GM20431 (cell line): ENCODE measurements at regions not wholly inside any gene's neighbourhood (a gene's known extent, or its start where the extent isn't known, plus 50 kb on each side); places are given as distances from the start of the nearest gene placed in this dataset.
"Not testable (repeated sequence)": the region's sequence is repeated elsewhere in the genome, so short reads cannot be mapped to it uniquely, and the experiment has no call there.

ENCODE experiments used
- in situ Hi-C: fragments of 300-500 bp; cut with MseI, MboI; formaldehyde crosslinking; loops from one replicate; pipeline ENCODE4 v1.15.0; 2020; ENCODE audit warnings: low sequenced_read_pairs; ENCODE audit not compliant: unreplicated experiment

DNA sequence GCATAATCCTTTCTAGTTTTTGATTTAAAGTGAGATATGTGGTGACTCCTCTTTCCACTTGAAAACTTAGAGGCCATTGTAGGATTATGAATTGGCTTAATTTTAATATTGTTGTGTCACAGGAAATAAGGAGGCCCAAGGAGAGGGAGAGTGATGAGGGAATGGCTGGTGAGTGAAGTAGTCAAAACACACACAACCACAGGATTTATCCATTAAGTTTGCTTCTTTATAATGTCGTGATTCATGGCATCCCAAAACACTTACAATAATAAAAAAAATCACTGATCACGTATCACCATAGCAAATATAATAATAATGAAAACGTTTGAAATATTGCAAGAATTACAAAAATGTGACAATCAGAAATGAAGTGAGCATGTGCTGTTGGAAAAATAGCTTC, 1215.5 kb upstream of the LRRTM3 start:
- in situ Hi-C loops = no loop called here

DNA sequence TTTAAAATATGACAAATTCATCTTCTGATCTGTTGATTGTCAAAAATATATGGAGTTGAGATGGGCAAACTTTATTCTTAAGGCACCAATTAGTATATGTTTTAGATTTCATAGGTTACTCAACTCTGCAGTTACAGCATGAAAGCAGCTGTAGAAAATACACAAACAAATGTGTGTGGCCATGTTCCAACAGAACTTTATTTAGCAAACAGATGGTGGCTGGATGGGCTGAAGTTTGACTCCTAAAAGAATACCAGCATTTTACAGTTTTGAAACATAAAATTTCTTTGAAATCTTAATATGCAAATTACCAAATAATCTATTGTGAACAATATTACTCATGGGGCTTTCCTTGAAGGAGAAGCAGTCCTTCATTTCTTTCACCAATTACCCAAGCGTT, 1206.0 kb upstream of the LRRTM3 start:
- in situ Hi-C loops = no loop called here

DNA sequence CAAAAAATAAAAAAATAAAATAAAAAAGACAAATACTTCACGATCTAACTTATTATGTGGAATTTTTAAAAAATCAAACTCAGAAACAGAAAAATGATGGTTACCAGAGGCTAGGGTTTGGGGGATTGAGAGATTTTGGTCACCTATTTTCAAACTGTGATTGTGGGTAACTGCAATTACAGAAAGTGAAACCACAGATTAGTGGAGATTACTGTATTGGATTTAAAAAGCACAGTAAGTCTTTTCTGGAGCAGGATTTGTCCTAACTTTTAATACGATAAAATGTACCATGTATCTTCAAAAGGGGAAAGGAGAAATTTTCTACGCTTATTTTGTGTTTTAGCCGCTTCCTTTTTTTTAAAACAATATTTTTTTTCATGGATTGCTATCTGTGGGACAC, 1204.9 kb upstream of the LRRTM3 start:
- in situ Hi-C loops = no loop called here

DNA sequence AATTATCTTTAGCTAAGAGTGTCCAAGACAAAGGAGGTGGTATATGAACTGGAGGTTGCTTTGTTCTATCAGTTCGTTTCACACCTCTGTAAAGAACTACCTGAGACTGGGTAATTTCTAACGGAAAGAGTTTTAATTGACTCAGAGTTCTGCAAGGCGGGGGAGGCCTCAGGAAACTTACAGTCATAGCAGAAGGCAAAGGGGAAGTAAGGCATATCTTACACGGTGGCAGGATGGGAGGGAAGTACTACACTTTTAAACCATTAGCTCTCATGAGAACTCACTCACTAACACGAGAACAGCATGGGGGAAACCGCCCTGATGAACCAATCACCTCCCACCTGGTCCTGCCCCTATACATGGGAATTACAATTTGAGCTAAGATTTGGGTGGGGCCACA, 1202.3 kb upstream of the LRRTM3 start:
- in situ Hi-C loops = no loop called here

DNA sequence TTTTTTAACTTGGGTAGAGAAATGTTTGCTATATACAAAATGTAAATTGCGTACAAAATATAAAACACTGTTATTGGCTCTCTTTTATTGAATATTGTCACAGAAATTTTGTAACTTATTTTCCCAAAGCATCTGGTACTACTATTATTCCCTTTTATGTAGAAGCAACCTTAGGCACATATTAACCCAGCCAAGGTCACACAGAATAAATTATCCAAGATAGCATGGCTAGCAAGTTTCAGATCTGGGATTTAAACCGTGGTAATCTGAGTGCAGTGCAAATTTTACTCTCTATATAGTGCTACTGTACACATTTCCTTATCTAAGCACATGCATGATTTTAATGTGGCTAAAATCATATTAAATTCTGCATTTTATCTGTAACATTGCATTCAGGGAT, 1190.5 kb upstream of the LRRTM3 start:
- in situ Hi-C loops = no loop called here

DNA sequence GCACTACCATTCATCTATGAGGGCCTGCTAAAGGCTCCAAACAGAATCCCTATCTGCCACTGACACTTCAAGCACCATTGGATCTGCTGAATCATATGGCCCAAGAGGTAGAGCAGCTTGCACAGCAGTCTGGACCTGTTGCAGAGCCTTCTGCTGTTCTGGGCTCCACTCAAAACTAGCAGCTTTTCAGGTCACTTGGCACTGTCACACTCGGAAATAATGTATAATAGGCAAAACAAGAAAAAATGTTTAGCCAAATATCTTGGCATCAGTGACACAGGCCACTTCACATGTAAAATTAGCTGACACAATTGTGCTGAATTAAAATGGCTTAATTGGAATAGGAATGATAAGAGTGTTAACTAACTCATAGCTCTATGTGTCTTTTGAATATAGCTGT, 1182.9 kb upstream of the LRRTM3 start:
- in situ Hi-C loops = no loop called here

DNA sequence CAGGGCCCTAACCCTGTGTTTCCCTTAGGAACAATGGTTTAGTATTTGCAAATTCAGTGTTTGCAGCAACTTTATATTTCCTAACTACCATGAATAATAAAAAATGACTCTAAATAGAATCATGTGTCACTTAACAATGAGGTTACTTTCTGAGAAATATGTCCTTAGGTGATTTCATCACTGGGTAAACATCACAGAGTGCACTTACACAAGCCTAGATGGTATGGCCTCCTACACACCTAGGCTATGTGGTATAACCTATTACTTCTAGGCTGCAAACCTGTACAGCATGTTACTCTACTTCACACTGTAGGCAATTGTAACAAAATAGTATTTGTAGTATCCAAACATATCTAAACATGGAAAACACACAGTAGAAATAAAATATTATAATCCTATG, 1174.6 kb upstream of the LRRTM3 start:
- in situ Hi-C loops = no loop called here

DNA sequence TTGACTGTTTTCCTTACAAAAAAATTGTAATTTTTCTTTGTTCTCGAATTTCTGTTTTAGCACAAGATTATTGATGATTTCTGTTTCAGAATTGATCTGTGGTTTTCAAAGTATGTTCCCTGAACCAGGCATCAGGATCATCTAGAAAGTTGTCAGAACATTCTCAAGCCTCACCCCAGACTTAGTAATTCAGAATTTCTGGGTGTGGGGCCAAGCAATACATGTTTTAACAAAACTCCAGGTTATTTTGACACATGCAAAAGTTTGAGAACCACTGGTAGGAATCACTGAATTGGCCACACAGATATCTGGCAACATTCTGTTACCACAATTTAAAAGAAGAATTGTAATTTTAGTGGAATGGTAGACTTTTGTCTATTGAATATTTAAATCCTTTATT, 1173.9 kb upstream of the LRRTM3 start:
- in situ Hi-C loops = no loop called here

DNA sequence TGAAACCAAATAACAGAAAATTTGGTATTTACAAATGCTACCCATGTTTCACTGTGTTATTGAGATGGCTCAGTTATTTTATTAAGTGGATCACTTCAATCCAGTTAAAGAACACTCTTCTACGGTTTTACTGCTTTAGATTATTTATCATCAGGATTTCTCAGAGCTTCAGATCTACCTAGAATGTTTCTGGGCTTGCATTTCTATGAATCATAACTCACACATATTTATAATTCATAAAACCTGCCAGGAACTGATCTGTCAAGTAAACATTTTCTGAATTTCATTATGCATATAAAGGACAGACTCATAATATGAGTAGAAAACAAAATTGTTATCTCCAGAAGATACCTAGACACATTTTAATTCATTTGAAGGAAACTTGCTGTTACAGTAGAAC, 1172.3 kb upstream of the LRRTM3 start:
- in situ Hi-C loops = no loop called here

DNA sequence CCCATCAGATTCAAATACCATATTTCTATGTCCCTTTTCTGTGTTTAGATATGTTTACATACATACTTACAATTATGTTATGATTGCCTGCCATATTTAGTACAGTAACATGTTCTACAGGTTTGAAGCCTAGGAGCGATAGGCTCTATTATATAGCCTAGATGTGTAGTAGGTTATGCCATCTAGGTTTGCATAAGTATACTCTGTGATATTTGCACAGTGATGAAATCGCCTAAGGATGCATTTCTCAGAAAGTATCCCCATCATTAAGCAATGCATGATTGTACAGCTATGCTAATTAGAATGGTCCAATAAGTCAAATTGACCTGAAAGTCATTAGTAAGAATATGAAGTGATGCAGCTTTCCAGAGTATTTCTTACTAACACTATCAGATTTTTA, 1171.7 kb upstream of the LRRTM3 start:
- in situ Hi-C loops = no loop called here

DNA sequence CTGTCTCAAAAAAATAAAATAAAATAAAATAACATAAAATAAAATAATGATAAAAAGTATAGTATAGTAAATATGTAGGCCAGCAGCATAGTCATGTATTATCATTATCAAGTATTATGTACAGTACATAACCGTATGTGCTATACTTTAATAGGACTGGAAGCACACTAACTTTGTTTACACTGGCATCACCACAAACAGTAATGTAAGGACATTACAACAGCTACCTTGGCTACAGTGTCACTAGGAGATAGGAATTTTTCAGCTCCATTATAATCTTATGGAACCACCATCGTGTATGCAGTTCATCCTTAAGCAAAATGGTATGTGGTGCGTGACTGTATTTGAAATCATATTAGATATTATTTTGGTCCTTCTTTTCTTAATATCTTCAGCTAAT, 1163.5 kb upstream of the LRRTM3 start:
- in situ Hi-C loops = no loop called here

DNA sequence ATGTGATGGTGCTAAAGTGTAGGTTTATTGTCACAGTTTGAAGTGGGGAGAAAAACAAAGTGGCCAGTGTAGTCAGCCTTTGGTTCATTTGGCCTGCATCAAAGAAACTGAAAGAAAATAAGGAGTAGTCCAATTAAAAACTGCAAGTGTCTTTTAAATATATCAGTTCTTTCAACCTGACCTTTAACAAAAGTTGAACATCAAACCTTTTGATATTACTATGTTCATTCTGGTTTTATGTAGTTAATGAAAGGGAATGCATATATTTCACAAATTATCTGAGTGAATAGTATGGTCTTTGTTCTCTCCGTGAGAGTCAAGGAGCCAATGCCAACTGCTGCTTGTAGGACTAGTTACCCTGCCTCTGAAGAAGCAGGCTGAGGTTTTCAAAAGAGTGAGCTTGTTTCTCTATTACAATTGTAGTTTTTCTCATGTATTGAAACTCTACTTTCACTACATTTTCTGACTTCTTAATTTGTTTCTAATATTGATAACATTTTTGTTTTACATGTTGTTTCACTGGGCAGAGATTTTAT, 1160.8 kb upstream of the LRRTM3 start:
- in situ Hi-C loops = no loop called here

DNA sequence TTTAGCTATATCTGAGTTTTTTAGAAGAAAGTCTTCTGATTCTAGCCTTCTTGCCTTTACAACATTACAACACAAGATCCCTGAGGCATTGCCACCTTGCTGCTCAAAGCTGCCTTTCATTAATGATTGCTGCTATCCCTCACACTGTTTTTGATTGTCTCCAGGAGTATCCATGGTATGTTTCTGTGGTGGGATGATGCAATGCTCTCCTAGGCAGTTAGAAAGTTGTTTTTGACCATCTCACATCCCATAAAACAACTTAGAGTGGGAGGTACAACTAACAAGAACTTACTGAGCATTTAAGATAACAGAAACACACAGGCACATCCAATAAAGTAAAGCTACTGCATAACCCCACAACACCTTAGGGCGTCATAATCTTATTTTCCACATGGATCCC, 1156.0 kb upstream of the LRRTM3 start:
- in situ Hi-C loops = no loop called here

DNA sequence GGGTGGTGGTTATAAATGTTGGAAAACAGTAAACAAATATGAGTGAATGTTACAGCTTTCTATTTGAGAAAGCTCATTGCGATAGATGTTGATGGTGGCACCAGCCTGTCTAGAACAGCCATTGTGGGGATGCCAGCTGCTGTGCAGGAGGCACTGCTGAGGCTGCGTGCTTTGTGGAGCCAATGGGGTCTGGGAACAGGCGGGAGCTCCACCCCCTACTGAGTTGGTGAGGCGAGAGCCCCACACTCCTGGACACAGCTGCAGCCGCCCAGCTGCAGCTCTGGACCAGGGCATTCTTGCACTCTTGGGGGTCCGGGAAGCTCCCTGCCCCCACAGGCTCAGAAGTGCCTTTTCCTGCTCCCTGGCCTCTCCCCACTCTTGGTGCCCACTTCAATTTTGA, 1147.1 kb upstream of the LRRTM3 start:
- in situ Hi-C loops = no loop called here

DNA sequence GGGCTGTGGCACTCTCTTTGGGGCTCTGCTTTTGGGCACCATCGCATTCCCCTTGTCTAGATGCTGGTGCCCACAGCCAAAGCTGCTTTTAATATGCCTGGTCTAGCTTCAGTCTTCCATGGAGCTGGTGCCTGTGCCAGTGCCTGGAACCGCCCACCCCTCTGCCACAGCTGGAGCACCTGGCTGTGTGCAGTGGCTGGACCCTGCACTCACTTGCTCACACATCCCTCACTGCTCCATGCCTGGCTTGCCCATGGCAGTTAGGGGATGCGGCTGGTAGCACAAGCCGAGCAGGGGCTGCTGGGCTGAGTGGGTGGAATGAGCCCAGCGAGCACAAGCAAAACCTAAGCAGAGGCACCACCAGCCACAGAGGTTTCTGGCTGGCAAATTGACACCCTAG, 1145.9 kb upstream of the LRRTM3 start:
- in situ Hi-C loops = no loop called here

DNA sequence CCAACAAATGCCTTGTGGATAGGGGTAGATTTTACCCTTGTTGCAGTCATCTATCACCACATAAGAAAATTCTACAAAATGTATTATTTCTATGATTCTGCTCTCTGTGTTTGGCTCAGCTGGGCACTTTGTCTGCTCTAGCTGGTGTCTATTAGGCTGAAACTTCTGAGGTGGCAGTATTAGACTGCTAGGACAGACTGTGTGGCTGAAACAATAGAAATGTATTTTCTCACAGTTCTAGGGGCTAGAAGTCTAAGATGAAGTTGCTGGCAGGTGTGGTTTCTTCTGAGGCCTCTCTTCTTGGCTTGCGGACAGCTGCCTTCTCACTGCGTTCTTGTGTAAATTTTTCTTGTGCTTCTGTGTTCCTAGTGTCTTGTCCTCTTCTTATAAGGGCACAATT, 1139.6 kb upstream of the LRRTM3 start:
- in situ Hi-C loops = no loop called here

DNA sequence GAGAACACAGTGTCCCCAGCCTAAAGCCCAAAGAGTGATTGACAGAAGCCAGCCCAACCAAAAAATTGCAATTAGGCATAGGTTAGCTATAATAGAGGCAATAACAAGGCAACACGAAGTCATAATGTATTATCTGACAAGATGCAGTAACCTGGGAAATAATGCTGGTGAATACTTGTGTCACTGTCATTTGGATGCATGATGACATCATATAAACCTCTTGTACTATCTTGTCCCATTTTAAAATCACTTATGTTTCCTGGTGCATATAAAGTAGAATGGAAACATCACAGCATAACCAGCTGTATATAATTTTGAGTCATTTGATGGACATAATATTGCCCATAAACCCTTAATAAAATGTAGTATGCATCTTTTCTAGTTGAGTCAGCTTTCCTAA, 1138.3 kb upstream of the LRRTM3 start:
- in situ Hi-C loops = no loop called here

DNA sequence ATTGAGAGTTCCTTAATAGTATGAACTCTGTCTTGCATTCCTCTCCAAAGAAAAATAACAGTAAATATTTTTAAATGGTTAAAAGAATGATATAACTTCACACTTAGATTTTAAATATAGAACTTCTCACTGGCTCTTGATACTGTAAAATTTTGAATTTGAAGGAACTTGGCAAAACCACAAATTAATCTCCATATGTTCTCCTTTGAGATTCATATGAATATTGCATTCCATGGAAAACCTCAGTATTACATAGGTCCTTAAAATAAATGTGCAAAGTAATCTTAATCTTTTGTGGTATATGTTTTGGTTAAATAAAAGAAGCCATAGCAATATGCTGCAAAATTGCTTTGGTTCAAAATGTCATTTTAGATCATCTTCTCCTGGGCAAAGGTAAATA, 1137.6 kb upstream of the LRRTM3 start:
- in situ Hi-C loops = no loop called here

DNA sequence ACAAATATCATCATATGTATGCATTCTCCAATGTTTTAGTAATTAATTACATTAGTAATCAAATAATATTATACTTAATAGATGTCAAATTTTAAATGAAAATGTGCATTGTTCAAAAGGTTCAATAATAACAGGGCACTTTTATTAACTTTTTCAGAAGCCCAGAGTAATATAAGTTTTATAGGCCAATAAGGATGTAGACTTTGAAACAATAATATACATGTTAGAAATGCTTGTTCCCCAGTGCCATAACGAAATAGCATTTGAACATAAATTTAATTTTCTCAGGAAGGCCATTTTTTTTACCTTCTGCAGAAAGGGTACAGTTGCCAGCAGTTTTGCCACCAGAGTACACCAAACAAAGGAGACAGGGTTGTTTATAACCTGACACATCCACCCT, 1133.9 kb upstream of the LRRTM3 start:
- in situ Hi-C loops = no loop called here

DNA sequence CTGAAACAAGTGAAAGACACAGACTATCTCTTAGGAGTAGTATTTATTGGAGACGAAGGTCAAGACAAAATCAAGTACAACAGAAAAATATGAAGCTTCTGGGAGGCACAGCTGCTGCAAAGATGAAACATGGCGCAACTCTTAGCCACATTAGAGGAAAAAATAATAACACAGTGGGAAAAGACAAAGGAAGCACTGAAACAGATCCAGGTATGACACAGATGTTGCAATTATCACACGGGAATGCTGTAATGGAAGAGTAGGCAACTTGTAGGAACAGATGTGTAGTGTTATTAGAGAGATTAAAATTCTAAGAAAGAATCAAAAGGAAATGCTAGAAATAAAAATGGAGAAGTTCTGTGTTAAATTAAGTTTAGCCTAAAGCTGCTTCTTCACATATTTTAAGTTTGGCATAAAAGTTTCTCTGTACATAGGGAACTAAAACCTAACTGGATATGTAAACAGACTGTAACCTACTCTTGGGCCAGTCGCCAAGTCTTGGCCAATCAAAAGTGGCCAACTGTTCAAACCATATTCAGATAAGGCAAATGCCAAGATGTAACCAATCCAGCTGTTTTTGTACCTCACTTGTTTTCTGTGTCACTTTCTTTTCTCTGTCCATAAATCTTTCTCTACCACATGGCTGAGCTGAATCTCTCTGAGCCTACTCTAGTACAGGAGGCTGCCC, 1132.0 kb upstream of the LRRTM3 start:
- in situ Hi-C loops = no loop called here

DNA sequence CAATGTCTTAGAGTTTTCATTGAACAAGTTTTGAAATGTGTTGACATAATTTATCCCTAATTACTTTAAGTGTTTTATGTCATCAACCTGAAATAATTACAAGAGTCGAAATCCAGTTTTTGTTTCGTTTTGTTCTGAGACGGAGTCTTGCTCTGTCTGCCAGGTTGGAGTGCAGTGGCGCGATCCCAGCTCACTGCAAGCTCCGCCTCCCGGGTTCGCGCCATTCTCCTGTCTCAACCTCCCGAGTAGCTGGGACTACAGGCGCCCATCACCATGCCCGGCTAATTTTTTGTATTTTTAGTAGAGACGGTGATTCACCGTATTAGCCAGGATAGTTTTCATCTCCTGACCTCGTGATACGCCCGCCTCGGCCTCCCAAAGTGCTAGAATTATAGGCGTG, 1131.0 kb upstream of the LRRTM3 start:
- in situ Hi-C loops = not testable (repeated sequence)

DNA sequence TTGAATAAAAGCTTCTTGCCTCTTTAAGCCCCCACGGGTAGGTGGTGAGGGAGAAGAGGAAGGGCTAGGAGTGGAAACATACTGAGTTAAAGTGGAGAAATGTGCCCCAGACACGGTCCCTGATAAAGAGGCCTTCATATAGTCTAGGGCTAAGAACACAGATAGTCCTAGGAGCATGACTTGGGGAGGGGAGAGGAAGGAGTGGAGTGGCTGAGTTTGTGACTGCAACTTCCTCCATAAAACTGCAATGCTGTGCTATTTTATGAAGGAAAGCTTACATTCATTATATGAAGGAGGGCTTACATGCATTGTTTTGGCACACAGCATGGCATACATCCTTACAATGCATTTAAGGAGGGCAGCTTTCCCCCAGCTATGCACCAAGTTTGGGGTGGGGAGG, 1129.4 kb upstream of the LRRTM3 start:
- in situ Hi-C loops = no loop called here
